WTC11 (cell line): ENCODE measurements at regions not wholly inside any gene's neighbourhood (a gene's known extent, or its start where the extent isn't known, plus 50 kb on each side); places are given as distances from the start of the nearest gene placed in this dataset.

Experiments used
- ATAC-seq: fragments of 200-7000 bp; cut with Tn5 transposase; 2 replicates; pipeline ENCODE4 v1.10.0; 2021; ENCODE audit warnings: mild to moderate bottlenecking, moderate library complexity
- CTCF ChIA-PET: fragments of 300-600 bp; sonication (Branson Sonifier 250); formaldehyde crosslinking; loops from one replicate; lab custom pipeline; 2021; ENCODE audit warnings: antibody characterized with exemption; lab: Charles Lee
- POLR2A ChIA-PET: fragments of 350-600 bp; sonication (Branson Sonifier 250); formaldehyde crosslinking; loops from one replicate; lab custom pipeline; 2021; ENCODE audit warnings: antibody characterized with exemption; lab: Charles Lee
- DNase-seq: peaks from one replicate; pipeline ENCODE4 v3.0.0; 2021; ENCODE audit warnings: low spot score
- H3K27ac Mint-ChIP-seq: 2 replicates; pipeline ENCODE4 v1.8.0; 2021; ENCODE audit warnings: mixed read lengths
- H3K27me3 Mint-ChIP-seq: 2 replicates; pipeline ENCODE4 v1.8.0; 2021; ENCODE audit warnings: low read depth, mild to moderate bottlenecking, moderate library complexity, mixed read lengths
- H3K36me3 Mint-ChIP-seq: 2 replicates; pipeline ENCODE4 v1.8.0; 2021; ENCODE audit warnings: mixed read lengths
- H3K4me1 Mint-ChIP-seq: 2 replicates; pipeline ENCODE4 v1.8.0; 2022; ENCODE audit warnings: mixed read lengths
- H3K4me3 Mint-ChIP-seq: 2 replicates; pipeline ENCODE4 v1.8.0; 2021; ENCODE audit warnings: mild to moderate bottlenecking, moderate library complexity, mixed read lengths
- H3K9me3 Mint-ChIP-seq: 2 replicates; pipeline ENCODE4 v1.8.0; 2021; ENCODE audit warnings: mixed read lengths
- GABPB1 ChIP-seq: sonication (generic); formaldehyde crosslinking; IDR thresholded peaks from 2 replicates; pipeline ENCODE4 v1.8.1; 2023; ENCODE audit warnings: mild to moderate bottlenecking, missing genetic modification reagents
- HMGA2 ChIP-seq: fragments of 250-450 bp; sonication (Bioruptor Pico); IDR thresholded peaks from 2 replicates; pipeline ENCODE4 v1.4.0; 2021; ENCODE audit warnings: mild to moderate bottlenecking, moderate library complexity
- JUN ChIP-seq: sonication (generic); formaldehyde crosslinking; IDR thresholded peaks from 2 replicates; pipeline ENCODE4 v1.8.0; 2023; ENCODE audit warnings: mild to moderate bottlenecking, missing genetic modification reagents
- NFE2L1 ChIP-seq: sonication (generic); formaldehyde crosslinking; IDR thresholded peaks from 2 replicates; pipeline ENCODE4 v1.8.1; 2023; ENCODE audit warnings: missing genetic modification reagents
- NFYB ChIP-seq: sonication (generic); formaldehyde crosslinking; conservative IDR thresholded peaks from 2 replicates; pipeline ENCODE4 v1.8.0; 2022; ENCODE audit warnings: low read depth, missing genetic modification reagents
- TCF7 ChIP-seq: sonication (generic); formaldehyde crosslinking; IDR thresholded peaks from 2 replicates; pipeline ENCODE4 v1.8.0; 2022; ENCODE audit warnings: mild to moderate bottlenecking, low read depth, missing genetic modification reagents, moderate library complexity
- ZNF317 ChIP-seq: sonication (generic); formaldehyde crosslinking; IDR thresholded peaks from 2 replicates; pipeline ENCODE4 v1.8.1; 2023; ENCODE audit warnings: low read depth, mild to moderate bottlenecking, moderate library complexity, missing genetic modification reagents, borderline replicate concordance
- TF ChIP-seq, protein P1 (sequence below): sonication (generic); formaldehyde crosslinking; IDR thresholded peaks from 2 replicates; pipeline ENCODE4 v1.8.1; 2023; ENCODE audit warnings: mild to moderate bottlenecking, missing genetic modification reagents, moderate library complexity
- TF ChIP-seq, protein P2 (sequence below): sonication (generic); formaldehyde crosslinking; IDR thresholded peaks from 2 replicates; pipeline ENCODE4 v1.8.1; 2023; ENCODE audit warnings: mild to moderate bottlenecking, moderate library complexity, missing genetic modification reagents
- TF ChIP-seq, protein P3 (sequence below): fragments of 250-450 bp; sonication (Bioruptor Pico); IDR thresholded peaks from 2 replicates; pipeline ENCODE4 v1.8.0; 2021; ENCODE audit warnings: mild to moderate bottlenecking
- TF ChIP-seq, protein P4 (sequence below): sonication (generic); formaldehyde crosslinking; IDR thresholded peaks from 2 replicates; pipeline ENCODE4 v1.8.1; 2023; ENCODE audit warnings: mild to moderate bottlenecking, missing genetic modification reagents
- TF ChIP-seq, protein P5 (sequence below): sonication (generic); formaldehyde crosslinking; IDR thresholded peaks from 2 replicates; pipeline ENCODE4 v1.8.1; 2022; ENCODE audit warnings: missing genetic modification reagents, borderline replicate concordance
- TF ChIP-seq, protein P6 (sequence below): sonication (generic); formaldehyde crosslinking; IDR thresholded peaks from 2 replicates; pipeline ENCODE4 v1.8.1; 2022; ENCODE audit warnings: low read depth, mild to moderate bottlenecking, moderate library complexity, missing genetic modification reagents, borderline replicate concordance
- TF ChIP-seq, protein P7 (sequence below): sonication (generic); formaldehyde crosslinking; IDR thresholded peaks from 2 replicates; pipeline ENCODE4 v1.8.0; 2022; ENCODE audit warnings: mild to moderate bottlenecking, missing genetic modification reagents
- TF ChIP-seq, protein P8 (sequence below): sonication (generic); formaldehyde crosslinking; IDR thresholded peaks from 2 replicates; pipeline ENCODE4 v1.8.0; 2022; ENCODE audit warnings: missing genetic modification reagents

DNA sequence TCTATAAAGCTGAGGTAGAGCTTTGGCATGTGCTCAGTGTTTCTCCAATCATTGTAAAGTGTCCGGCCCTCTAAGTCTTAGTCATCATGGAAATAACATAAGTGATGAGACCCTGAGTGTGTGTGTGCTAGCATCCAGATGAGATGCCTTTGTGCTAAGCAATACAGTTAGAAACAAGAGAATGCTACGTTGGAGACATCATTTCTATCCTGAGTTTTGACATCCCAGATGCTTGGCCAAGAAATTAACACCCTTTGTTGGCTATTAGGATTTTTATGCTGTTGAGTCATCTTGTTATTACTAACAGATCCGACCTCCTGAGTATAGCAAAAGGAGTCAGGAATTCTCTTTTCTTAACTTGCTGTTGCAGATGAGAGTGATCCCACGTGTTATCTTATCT, 508.0 kb downstream of the GADD45G start (continued):
- TF ChIP-seq, protein P1, sequence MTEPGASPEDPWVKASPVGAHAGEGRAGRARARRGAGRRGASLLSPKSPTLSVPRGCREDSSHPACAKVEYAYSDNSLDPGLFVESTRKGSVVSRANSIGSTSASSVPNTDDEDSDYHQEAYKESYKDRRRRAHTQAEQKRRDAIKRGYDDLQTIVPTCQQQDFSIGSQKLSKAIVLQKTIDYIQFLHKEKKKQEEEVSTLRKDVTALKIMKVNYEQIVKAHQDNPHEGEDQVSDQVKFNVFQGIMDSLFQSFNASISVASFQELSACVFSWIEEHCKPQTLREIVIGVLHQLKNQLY = no peak
- TF ChIP-seq TCF7 = no peak
- TF ChIP-seq JUN = no peak
- TF ChIP-seq ZNF317 = no peak
- TF ChIP-seq, protein P2, sequence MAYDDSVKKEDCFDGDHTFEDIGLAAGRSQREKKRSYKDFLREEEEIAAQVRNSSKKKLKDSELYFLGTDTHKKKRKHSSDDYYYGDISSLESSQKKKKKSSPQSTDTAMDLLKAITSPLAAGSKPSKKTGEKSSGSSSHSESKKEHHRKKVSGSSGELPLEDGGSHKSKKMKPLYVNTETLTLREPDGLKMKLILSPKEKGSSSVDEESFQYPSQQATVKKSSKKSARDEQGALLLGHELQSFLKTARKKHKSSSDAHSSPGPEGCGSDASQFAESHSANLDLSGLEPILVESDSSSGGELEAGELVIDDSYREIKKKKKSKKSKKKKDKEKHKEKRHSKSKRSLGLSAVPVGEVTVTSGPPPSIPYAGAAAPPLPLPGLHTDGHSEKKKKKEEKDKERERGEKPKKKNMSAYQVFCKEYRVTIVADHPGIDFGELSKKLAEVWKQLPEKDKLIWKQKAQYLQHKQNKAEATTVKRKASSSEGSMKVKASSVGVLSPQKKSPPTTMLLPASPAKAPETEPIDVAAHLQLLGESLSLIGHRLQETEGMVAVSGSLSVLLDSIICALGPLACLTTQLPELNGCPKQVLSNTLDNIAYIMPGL (CRISPR knock-in tag) = no peak
- TF ChIP-seq, protein P3, sequence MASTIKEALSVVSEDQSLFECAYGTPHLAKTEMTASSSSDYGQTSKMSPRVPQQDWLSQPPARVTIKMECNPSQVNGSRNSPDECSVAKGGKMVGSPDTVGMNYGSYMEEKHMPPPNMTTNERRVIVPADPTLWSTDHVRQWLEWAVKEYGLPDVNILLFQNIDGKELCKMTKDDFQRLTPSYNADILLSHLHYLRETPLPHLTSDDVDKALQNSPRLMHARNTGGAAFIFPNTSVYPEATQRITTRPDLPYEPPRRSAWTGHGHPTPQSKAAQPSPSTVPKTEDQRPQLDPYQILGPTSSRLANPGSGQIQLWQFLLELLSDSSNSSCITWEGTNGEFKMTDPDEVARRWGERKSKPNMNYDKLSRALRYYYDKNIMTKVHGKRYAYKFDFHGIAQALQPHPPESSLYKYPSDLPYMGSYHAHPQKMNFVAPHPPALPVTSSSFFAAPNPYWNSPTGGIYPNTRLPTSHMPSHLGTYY (CRISPR knock-in tag) = no peak

DNA sequence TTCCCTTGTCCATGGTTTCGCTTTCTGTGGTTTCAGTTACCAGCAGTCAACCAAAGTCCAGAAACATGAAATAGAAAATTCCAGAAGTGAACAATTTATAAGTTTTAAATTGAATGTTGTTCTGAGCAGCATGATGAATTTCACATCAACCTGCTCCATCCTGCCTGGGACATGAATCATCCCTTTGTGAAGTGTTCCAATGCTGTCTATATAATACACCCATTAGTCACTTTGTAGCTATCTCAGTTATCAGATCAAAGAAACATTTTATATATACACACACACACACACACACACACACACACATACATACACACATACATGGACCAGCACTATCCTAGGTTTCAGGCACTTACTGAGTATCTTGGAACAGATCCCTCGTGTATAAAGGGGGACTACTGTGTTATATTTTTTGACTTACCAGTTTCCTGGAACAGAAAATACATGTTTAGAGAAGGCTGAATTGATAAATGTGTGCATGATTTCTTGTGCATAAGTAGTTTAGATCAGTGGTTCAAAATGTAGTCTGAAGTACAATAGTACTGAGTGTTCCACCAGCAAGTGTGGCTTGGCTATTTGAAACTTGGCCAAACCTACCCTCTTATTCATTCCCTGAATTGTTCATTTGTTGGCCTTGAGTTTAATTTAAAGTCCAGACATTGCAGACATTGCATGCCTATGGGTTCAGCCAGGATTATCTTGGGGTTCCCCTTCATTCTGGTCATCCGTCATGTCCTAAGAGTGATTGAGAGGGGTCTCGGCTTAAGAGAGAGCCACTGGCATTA, 510.0 kb downstream of the GADD45G start:
- Mint-ChIP-seq H3K27ac (no peak overlapping the region), H3K4me3 (no peak overlapping the region), H3K36me3 (no peaks in the 10 kb centered on the region), H3K4me1 (no peaks in the 10 kb centered on the region), H3K9me3 (peaks cover 2% of the 10 kb centered on the region), H3K27me3 (no peaks in the 10 kb centered on the region; the same call in 1 of the 2 replicates)
- POLR2A ChIA-PET = no interaction called here
- TF ChIP-seq, protein P2 (CRISPR knock-in tag) = no peak
- TF ChIP-seq, protein P4, sequence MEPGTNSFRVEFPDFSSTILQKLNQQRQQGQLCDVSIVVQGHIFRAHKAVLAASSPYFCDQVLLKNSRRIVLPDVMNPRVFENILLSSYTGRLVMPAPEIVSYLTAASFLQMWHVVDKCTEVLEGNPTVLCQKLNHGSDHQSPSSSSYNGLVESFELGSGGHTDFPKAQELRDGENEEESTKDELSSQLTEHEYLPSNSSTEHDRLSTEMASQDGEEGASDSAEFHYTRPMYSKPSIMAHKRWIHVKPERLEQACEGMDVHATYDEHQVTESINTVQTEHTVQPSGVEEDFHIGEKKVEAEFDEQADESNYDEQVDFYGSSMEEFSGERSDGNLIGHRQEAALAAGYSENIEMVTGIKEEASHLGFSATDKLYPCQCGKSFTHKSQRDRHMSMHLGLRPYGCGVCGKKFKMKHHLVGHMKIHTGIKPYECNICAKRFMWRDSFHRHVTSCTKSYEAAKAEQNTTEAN (CRISPR knock-in tag) = no peak
- TF ChIP-seq HMGA2 (no peak), GABPB1 (no peak), NFE2L1 (CRISPR knock-in tag) (no peak), NFYB (no peak)
- TF ChIP-seq, protein P5, sequence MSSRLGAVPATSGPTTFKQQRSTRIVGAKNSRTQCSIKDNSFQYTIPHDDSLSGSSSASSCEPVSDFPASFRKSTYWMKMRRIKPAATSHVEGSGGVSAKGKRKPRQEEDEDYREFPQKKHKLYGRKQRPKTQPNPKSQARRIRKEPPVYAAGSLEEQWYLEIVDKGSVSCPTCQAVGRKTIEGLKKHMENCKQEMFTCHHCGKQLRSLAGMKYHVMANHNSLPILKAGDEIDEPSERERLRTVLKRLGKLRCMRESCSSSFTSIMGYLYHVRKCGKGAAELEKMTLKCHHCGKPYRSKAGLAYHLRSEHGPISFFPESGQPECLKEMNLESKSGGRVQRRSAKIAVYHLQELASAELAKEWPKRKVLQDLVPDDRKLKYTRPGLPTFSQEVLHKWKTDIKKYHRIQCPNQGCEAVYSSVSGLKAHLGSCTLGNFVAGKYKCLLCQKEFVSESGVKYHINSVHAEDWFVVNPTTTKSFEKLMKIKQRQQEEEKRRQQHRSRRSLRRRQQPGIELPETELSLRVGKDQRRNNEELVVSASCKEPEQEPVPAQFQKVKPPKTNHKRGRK = no peak
- TF ChIP-seq, protein P6, sequence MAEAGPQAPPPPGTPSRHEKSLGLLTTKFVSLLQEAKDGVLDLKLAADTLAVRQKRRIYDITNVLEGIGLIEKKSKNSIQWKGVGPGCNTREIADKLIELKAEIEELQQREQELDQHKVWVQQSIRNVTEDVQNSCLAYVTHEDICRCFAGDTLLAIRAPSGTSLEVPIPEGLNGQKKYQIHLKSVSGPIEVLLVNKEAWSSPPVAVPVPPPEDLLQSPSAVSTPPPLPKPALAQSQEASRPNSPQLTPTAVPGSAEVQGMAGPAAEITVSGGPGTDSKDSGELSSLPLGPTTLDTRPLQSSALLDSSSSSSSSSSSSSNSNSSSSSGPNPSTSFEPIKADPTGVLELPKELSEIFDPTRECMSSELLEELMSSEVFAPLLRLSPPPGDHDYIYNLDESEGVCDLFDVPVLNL (CRISPR knock-in tag) = no peak
- TF ChIP-seq, protein P7, sequence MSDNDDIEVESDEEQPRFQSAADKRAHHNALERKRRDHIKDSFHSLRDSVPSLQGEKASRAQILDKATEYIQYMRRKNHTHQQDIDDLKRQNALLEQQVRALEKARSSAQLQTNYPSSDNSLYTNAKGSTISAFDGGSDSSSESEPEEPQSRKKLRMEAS (CRISPR knock-in tag) = no peak
- TF ChIP-seq, protein P8, sequence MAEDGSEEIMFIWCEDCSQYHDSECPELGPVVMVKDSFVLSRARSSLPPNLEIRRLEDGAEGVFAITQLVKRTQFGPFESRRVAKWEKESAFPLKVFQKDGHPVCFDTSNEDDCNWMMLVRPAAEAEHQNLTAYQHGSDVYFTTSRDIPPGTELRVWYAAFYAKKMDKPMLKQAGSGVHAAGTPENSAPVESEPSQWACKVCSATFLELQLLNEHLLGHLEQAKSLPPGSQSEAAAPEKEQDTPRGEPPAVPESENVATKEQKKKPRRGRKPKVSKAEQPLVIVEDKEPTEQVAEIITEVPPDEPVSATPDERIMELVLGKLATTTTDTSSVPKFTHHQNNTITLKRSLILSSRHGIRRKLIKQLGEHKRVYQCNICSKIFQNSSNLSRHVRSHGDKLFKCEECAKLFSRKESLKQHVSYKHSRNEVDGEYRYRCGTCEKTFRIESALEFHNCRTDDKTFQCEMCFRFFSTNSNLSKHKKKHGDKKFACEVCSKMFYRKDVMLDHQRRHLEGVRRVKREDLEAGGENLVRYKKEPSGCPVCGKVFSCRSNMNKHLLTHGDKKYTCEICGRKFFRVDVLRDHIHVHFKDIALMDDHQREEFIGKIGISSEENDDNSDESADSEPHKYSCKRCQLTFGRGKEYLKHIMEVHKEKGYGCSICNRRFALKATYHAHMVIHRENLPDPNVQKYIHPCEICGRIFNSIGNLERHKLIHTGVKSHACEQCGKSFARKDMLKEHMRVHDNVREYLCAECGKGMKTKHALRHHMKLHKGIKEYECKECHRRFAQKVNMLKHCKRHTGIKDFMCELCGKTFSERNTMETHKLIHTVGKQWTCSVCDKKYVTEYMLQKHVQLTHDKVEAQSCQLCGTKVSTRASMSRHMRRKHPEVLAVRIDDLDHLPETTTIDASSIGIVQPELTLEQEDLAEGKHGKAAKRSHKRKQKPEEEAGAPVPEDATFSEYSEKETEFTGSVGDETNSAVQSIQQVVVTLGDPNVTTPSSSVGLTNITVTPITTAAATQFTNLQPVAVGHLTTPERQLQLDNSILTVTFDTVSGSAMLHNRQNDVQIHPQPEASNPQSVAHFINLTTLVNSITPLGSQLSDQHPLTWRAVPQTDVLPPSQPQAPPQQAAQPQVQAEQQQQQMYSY = no peak
- CTCF ChIA-PET = no interaction called here
- ATAC-seq (no peak), DNase-seq (no peak)
